Ureter (tissue), 1 donor: ENCODE measurements at regions not wholly inside any gene's neighbourhood (a gene's known extent, or its start where the extent isn't known, plus 50 kb on each side); places are given as distances from the start of the nearest gene placed in this dataset.

Experiments
- DNase-seq: peaks from one replicate; pipeline ENCODE4 v3.0.0-alpha.2; 2020; ENCODE audit warnings: low spot score
- donor health status: DM: yes; HTN: yes; CAD: no.

GRCh38 chrX:39331082-39331704 lies 529.9 kb downstream of the MID1IP1 start:
- DNase-seq = no peak

DNA sequence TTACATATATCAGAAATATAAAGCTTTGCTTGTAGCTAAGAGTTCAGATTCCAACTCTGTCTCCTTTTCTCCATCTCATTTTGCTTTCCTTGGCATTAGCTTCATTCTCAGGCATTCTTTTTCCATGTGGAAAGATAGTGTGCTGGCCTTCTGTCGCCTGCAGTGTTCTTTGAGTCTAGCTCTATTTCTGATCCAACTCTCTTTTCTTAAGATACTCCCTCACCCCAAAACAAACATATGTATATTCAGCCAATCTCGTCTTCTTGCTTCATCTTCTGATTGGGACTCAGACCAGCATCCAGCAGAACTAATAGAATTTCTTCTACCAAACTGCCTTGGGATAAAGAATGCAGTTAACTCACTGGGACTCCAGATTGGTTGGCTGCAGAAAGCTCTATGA lies 532.2 kb downstream of the MID1IP1 start:
- DNase-seq = no peak

DNA sequence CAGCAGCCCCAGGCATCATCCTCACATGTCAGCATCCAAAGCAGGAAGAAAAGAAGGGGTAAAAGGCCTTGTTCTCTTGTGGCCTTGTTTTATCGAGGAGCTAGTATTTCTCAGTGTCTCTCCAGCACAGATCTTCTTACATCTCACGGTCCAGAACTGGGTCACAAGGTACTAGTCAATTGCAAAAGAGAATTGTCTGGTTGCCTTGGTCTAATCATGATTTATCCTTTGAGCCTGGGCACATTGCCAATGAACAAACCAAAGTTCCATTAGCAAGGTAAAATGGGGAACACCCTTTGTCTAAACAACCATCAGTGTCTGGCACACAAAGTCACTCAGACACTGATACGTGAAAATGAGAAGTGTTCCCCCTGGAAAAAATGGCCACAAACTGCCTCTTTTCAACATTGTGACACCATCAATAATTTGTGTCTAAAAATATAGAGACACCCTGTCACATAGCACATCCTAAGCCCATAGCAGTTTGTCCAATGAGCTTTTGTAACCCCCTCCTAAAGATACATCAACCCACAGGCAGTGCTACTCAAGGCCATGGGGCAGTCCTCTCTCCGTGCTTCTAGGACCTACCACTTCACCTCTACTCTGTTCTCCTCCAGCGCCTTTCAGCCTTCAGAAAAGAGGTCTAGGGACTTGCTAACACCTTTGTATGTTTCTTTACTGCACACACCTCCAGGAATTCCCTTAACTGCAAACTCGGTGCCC lies 534.4 kb downstream of the MID1IP1 start:
- DNase-seq = no peak

- DNase-seq = no peak
Measured at GRCh38 chrX:39336671-39337311, 535.5 kb downstream of the MID1IP1 start.

DNA sequence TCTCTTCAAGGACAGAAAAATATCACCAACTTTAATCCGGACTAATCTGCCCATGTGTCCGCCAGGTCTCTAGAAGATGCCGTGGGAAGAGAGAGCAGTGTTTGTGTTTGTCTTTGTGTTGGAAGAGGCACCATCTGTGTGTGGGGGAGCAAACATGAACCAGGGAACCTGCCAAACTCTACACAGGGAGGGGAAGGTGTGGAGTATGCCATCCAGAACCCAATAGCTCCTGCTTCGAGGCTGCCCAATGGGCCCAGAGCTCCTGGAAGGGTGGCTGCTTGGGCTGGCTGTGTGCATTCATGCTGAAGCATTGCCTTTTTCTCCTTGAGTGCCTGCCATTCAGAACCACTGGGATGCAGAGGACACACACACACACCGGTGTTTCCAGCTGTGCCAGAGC lies 536.2 kb downstream of the MID1IP1 start:
- no peak for DNase-seq

DNA sequence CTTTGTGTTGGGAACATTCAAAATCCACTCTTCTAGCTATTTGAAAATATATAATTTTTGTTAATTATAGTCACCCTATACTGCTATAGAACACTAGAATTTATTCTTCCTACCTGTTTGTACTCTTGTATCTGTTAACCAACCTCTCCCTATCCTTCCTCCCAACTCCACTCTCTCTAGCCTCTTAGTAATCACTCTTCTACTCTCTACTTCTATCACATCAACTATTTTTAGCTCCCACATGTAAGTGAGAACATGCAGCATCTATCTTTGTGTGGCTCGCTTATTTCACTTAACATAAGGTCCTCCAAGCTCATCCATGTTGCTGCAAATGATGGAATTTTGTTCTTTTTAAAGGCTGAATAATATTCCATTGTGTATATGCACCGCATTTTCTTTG lies 537.3 kb downstream of the MID1IP1 start:
- no peak for DNase-seq

GRCh38 chrX:39356119-39356807 lies 555.0 kb downstream of the MID1IP1 start:
- DNase-seq = no peak

DNA sequence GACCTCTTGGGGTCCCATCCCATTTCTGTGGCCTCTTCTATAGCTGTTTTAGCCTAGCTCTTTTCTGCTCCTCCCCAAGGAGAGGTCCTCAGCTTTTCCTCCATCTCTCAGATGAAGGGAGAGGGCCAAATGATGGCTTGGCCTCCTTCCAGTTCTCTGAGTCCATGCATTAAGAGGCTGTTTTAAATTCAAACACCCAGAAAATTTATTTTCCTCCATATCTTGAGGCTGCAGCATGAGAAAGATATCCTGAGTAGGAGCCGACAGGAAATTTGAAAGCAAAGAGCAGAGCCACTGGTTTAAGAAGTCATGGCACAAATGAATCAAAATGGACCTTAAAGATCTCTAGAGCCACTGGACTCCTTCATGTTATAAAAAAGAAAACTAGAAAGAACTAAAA lies 558.8 kb downstream of the MID1IP1 start:
- no peak for DNase-seq

GRCh38 chrX:39361736-39362135 lies 560.5 kb downstream of the MID1IP1 start:
- DNase-seq = no peak

DNA sequence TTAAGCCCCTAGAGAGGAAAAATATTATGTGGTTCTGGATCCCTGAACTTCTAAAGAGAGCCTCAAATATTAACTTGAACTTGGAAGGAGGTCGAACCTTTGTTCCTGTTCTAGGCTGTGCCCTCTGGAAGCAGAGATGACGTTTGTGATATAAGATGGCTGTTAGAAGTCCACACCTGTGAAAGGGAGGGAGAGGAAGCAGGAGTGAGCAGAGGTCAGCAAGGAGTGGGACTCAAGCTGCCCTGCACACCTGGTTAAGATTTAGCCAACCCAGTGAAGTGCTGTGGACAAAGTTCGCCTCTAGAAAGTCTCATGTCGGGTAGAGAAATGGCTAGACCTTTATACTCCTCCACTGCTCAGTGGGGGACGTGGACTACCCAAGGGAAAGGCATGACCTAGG lies 566.2 kb downstream of the MID1IP1 start:
- DNase-seq = no peak

- no peak for DNase-seq
Measured at GRCh38 chrX:39372115-39372514, 570.9 kb downstream of the MID1IP1 start.

DNA sequence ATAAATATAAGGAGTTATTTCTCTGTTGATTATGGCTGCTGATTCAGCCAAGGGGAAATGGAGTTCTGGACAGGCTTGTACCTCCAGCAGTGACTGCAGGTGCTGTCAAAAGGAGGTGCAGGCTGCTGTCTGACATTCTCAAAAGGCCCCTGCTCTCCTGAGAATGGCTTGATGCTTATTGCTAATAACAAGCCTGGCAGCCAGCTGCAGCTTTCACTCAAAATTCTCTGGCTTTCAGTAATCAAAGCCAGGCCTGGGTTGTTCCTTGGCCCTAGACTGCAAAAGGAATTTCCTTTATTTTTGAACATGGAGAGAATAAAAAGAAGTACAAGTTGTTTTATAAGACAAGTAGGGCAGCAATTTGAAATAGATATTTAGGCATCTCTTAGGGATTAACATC lies 575.9 kb downstream of the MID1IP1 start:
- no peak for DNase-seq

DNA sequence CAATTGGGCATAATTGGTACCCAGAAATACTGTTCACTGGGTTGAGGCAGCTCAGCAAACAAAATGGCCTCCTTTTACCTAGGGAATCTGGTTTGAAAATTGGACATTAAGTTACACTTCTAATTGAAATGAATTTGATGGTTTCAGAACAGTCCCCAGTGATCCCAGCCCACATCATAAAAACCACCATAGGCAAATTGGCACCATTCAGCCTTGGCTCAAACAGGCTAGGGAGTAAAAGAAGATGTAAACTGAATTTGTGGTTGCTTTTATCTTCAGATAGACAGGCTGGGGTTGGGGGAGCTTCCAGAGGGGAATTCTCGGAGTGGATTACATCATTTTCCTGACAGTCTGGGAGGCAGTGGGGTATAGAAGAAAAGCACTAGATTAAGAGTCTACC lies 576.5 kb downstream of the MID1IP1 start:
- DNase-seq = no peak

DNA sequence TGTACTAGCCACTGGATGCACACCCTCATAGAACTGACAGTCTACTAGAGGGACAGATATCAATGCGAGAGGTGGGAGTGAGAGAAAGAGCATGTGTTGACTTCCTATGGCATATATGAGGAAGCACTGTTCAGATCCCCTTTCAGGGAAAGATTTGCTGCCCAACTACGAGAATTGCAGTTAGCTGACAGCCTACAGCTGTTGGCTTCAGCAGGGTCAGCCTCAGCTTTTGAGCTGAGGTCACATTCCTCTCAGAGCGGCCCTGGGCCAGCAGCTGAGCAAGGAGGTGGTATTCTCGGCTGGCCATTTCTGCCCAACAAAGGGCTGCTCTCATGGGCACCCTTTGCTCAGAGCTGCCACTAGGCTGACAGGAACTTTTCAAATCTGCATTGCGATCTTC lies 580.2 kb downstream of the MID1IP1 start:
- DNase-seq = no peak

- no peak for DNase-seq
Measured at GRCh38 chrX:39384996-39385395, 583.7 kb downstream of the MID1IP1 start.

- no peak for DNase-seq
Measured at GRCh38 chrX:39388730-39389129, 587.5 kb downstream of the MID1IP1 start.

GRCh38 chrX:39396358-39396995 lies 595.2 kb downstream of the MID1IP1 start:
- no peak for DNase-seq

DNA sequence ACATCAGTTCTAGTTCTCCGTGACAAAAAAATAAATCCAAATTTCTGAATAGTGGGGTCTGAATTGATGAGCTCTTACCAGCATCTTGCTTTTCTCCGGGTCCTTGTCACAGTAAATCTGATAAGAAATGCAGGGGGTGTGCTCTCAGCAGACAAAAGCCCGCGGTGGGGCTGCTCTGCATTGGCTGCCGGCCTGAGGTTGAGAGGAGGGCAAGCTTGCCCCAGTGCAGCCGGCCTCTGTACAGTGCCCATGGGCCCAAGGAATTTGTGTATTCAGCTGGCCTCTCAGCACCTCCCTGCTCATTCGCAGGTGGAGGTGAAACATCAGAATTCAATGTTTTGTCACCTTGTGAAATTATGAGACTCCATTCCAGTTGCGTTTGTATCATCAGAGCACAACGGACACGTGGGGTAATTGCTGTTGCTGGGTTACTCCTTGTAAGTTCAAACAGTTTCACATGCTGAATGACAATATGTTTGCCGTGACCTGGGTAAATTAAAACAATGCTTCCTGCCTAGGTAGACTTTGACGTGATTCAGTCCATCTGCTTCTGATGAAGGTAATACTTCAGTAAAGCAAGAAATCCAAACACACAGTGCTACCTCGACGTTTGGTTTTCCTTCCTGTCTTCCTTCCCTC lies 596.4 kb downstream of the MID1IP1 start:
- no peak for DNase-seq

DNA sequence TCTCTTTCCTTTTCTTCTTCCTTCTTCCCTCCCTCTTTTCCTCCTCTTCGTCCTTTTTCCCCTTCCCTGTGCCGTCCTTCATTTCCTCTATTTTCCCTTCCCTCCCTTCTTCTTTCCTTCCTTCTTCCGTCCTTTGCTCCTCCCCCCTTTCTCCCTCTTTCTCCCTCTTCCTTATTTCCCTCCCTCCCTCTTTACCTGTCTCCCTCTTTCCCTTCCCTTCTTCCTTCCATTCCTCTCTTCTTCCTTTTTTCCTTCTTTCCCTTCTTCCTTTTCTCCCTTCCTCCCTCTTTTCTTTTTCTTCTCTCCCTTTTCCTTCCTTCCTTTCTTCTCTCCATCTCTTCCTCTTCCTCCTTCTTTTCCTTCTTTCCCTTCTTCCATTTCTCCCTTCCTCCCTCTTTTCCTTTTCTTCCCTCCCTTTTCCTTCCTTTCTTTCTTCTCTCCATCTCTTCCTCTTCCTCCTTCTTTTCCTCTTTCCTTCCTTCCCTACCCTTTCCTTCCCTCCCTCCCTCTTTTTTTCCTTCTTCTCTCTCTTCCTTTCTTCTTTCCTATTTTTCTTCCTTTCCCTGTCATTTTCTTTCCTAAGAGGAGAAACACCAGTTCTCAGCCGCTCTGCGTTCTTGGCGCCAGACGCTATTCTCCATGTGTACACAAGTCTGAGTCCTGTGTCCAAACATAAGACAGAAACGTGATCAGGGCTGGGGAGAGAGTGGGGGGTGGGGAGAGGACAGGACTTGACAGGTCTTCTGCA lies 597.1 kb downstream of the MID1IP1 start:
- DNase-seq = no peak

GRCh38 chrX:39398963-39399261 lies 597.7 kb downstream of the MID1IP1 start:
- DNase-seq = no peak

- DNase-seq = no peak
Measured at GRCh38 chrX:39399387-39399786, 598.1 kb downstream of the MID1IP1 start.
